Neural cell (in vitro differentiated cells): ENCODE measurements at regions not wholly inside any gene's neighbourhood (a gene's known extent, or its start where the extent isn't known, plus 50 kb on each side); places are given as distances from the start of the nearest gene placed in this dataset.

Source experiments
- H2AFZ ChIP-seq: fragments of 200-600, 300-800 bp; sonication (generic), shearing (Covaris generic); 2 replicates; pipeline ENCODE4 v1.6.0; 2014; ENCODE audit warnings: low read depth, mild to moderate bottlenecking, antibody characterized with exemption, low read length, moderate library complexity
- H3F3A ChIP-seq: fragments of 200-600 bp; shearing (Covaris generic); 2 replicates; pipeline ENCODE4 v1.6.1; 2016; ENCODE audit warnings: mild to moderate bottlenecking, moderate library complexity, mixed read lengths, antibody characterized with exemption, low read length; ENCODE audit not compliant: insufficient read depth, poor library complexity, severe bottlenecking
- H3K27ac ChIP-seq: fragments of 200-600, 300-800 bp; sonication (generic), shearing (Covaris generic); 2 replicates; pipeline ENCODE4 v1.5.1; 2014; ENCODE audit warnings: mild to moderate bottlenecking, low read length, moderate library complexity
- H3K27me3 ChIP-seq: fragments of 300-800, 200-600 bp; sonication (generic), shearing (Covaris generic); 2 replicates; pipeline ENCODE4 v1.6.0; 2014; ENCODE audit warnings: mild to moderate bottlenecking, low read depth, low read length, moderate library complexity; ENCODE audit not compliant: insufficient read depth
- H3K36me3 ChIP-seq: fragments of 300-800, 200-600 bp; sonication (generic), shearing (Covaris generic); 2 replicates; pipeline ENCODE4 v1.5.1; 2014; ENCODE audit warnings: mild to moderate bottlenecking, antibody characterized with exemption, low read length, moderate library complexity; ENCODE audit not compliant: insufficient read depth
- H3K4me2 ChIP-seq: fragments of 300-800, 200-600 bp; sonication (generic), shearing (Covaris generic); 2 replicates; pipeline ENCODE4 v1.6.0; 2014; ENCODE audit warnings: mild to moderate bottlenecking, low read length
- H3K4me3 ChIP-seq: fragments of 300-800, 200-600 bp; sonication (generic), shearing (Covaris generic); 2 replicates; pipeline ENCODE4 v1.5.1; 2014; ENCODE audit warnings: mild to moderate bottlenecking, low read length, moderate library complexity
- H3K79me2 ChIP-seq: fragments of 200-600 bp; shearing (Covaris generic); replicated peaks from 2 replicates; pipeline ENCODE4 v1.6.0; 2014; ENCODE audit warnings: mild to moderate bottlenecking, low read length, moderate library complexity; ENCODE audit not compliant: insufficient read depth
- H3K9ac ChIP-seq: fragments of 300-800, 200-600 bp; sonication (generic), shearing (Covaris generic); 2 replicates; pipeline ENCODE4 v1.6.1; 2016; ENCODE audit warnings: mild to moderate bottlenecking, low read length, mixed read lengths
- H3K9me2 ChIP-seq: fragments of 200-600 bp; shearing (Covaris generic); 2 replicates; pipeline ENCODE4 v1.6.1; 2016; ENCODE audit warnings: mild to moderate bottlenecking, low read length, mixed read lengths; ENCODE audit not compliant: insufficient read depth
- H3K9me3 ChIP-seq: fragments of 200-600, 300-800 bp; sonication (generic), shearing (Covaris generic); 2 replicates; pipeline ENCODE4 v1.6.1; 2016; ENCODE audit warnings: mild to moderate bottlenecking, mixed run types, low read length, moderate library complexity, mixed read lengths
- H4K20me1 ChIP-seq: fragments of 200-600 bp; shearing (Covaris generic); 2 replicates; pipeline ENCODE4 v1.6.1; 2016; ENCODE audit warnings: mild to moderate bottlenecking, mixed run types; ENCODE audit not compliant: insufficient read depth
- EP300 ChIP-seq: fragments of 450-650 bp; conservative IDR thresholded peaks from 2 replicates; pipeline ENCODE4 v1.6.1; 2014; ENCODE audit warnings: antibody characterized with exemption, mild to moderate bottlenecking, moderate library complexity; ENCODE audit not compliant: poor library complexity, severe bottlenecking
- EZH2 ChIP-seq: fragments of 200-600, 300-800 bp; shearing (Covaris generic), sonication (generic); IDR thresholded peaks from 2 replicates; pipeline ENCODE4 v1.6.1; 2014; ENCODE audit warnings: antibody characterized with exemption, low read length, borderline replicate concordance, mild to moderate bottlenecking; ENCODE audit not compliant: insufficient read depth, poor library complexity, severe bottlenecking
- MXI1 ChIP-seq: fragments of 450-650 bp; conservative IDR thresholded peaks from 2 replicates; pipeline ENCODE4 v1.6.1; 2014; ENCODE audit warnings: antibody characterized with exemption, mild to moderate bottlenecking; ENCODE audit not compliant: poor library complexity, severe bottlenecking
- POLR2AphosphoS5 ChIP-seq: IDR thresholded peaks from 2 replicates; pipeline ENCODE4 v1.6.1; 2012
- RAD21 ChIP-seq: fragments of 450-650 bp; conservative IDR thresholded peaks from 2 replicates; pipeline ENCODE4 v1.6.1; 2014; ENCODE audit warnings: antibody characterized with exemption, mild to moderate bottlenecking, moderate library complexity
- SMC3 ChIP-seq: fragments of 450-650 bp; conservative IDR thresholded peaks from 2 replicates; pipeline ENCODE4 v1.6.1; 2014; ENCODE audit warnings: antibody characterized with exemption, mild to moderate bottlenecking, moderate library complexity; ENCODE audit not compliant: poor library complexity
- TAF1 ChIP-seq: IDR thresholded peaks from 2 replicates; pipeline ENCODE4 v1.6.1; 2012; ENCODE audit warnings: low read depth
- TF ChIP-seq, protein P1 (sequence below): IDR thresholded peaks from 2 replicates; pipeline ENCODE4 v1.6.1; 2012; ENCODE audit warnings: borderline replicate concordance
- TF ChIP-seq, protein P2 (sequence below): fragments of 450-650 bp; IDR thresholded peaks from 2 replicates; pipeline ENCODE4 v1.5.1; 2014; ENCODE audit warnings: antibody characterized with exemption, mild to moderate bottlenecking, moderate library complexity; ENCODE audit not compliant: poor library complexity, severe bottlenecking

DNA sequence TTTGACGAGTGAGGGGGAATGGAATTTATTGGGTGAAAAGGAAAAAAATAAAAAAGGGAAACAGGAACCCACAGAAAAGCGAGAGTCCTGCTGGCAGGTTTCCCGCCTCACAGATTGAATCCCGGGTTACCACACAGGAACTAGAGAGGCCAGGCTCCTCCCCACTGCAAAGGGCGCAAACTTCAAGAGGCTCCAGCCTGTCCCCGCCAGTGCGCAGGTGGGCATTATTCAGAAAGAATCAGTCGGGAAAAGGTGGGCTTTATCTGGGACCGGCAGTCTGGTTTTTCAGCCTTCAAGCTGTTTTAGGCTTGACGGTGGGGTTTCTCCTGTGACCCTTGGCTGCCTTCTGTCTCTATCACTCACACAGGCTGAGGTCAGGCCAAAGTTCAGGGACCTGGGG, 1496.8 kb downstream of the RPA4 start:
- TF ChIP-seq SMC3 (no peak), POLR2AphosphoS5 (no peak), TAF1 (no peak), EZH2 (no peak), EP300 (no peak), MXI1 (no peak), RAD21 (no peak)
- TF ChIP-seq, protein P1, sequence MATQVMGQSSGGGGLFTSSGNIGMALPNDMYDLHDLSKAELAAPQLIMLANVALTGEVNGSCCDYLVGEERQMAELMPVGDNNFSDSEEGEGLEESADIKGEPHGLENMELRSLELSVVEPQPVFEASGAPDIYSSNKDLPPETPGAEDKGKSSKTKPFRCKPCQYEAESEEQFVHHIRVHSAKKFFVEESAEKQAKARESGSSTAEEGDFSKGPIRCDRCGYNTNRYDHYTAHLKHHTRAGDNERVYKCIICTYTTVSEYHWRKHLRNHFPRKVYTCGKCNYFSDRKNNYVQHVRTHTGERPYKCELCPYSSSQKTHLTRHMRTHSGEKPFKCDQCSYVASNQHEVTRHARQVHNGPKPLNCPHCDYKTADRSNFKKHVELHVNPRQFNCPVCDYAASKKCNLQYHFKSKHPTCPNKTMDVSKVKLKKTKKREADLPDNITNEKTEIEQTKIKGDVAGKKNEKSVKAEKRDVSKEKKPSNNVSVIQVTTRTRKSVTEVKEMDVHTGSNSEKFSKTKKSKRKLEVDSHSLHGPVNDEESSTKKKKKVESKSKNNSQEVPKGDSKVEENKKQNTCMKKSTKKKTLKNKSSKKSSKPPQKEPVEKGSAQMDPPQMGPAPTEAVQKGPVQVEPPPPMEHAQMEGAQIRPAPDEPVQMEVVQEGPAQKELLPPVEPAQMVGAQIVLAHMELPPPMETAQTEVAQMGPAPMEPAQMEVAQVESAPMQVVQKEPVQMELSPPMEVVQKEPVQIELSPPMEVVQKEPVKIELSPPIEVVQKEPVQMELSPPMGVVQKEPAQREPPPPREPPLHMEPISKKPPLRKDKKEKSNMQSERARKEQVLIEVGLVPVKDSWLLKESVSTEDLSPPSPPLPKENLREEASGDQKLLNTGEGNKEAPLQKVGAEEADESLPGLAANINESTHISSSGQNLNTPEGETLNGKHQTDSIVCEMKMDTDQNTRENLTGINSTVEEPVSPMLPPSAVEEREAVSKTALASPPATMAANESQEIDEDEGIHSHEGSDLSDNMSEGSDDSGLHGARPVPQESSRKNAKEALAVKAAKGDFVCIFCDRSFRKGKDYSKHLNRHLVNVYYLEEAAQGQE: no peak
- TF ChIP-seq, protein P2, sequence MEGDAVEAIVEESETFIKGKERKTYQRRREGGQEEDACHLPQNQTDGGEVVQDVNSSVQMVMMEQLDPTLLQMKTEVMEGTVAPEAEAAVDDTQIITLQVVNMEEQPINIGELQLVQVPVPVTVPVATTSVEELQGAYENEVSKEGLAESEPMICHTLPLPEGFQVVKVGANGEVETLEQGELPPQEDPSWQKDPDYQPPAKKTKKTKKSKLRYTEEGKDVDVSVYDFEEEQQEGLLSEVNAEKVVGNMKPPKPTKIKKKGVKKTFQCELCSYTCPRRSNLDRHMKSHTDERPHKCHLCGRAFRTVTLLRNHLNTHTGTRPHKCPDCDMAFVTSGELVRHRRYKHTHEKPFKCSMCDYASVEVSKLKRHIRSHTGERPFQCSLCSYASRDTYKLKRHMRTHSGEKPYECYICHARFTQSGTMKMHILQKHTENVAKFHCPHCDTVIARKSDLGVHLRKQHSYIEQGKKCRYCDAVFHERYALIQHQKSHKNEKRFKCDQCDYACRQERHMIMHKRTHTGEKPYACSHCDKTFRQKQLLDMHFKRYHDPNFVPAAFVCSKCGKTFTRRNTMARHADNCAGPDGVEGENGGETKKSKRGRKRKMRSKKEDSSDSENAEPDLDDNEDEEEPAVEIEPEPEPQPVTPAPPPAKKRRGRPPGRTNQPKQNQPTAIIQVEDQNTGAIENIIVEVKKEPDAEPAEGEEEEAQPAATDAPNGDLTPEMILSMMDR: no peak
- no peaks in the 10 kb centered on the region for H3K27me3 ChIP-seq
- no peak overlapping the region for H2AFZ ChIP-seq
- H3K9me2 ChIP-seq: no peaks in the 10 kb centered on the region
- H3K79me2 ChIP-seq: no peaks in the 10 kb centered on the region
- no peaks in the 10 kb centered on the region for H3K9me3 ChIP-seq
- no peaks in the 10 kb centered on the region for H3K36me3 ChIP-seq
- no peak overlapping the region for H3K4me2 ChIP-seq
- no peak overlapping the region for H3K4me3 ChIP-seq
- no peaks in the 10 kb centered on the region for H4K20me1 ChIP-seq
- no peak overlapping the region for H3K9ac ChIP-seq
- no peak overlapping the region for H3K27ac ChIP-seq
- no peaks in the 10 kb centered on the region for H3F3A ChIP-seq

DNA sequence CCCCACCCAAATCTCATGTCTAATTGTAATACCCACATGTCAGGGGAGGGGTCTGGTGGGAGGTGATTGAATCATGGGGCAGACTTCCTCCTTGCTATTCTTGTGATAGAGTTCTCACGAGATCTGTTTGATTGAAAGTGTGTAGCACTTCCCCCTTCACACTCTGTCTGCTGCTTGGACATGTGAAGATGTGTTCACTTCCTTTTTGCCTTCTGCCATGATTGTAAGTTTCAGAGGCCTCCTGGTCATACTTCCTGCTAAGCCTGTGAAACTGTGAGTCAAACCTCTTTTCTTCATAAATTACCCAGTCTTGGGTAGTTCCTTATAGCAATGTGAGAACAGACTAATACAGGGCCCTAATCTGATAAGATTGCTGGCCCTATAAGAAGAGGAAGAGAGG, 1514.8 kb downstream of the RPA4 start:
- no peak overlapping the region for H2AFZ ChIP-seq

DNA sequence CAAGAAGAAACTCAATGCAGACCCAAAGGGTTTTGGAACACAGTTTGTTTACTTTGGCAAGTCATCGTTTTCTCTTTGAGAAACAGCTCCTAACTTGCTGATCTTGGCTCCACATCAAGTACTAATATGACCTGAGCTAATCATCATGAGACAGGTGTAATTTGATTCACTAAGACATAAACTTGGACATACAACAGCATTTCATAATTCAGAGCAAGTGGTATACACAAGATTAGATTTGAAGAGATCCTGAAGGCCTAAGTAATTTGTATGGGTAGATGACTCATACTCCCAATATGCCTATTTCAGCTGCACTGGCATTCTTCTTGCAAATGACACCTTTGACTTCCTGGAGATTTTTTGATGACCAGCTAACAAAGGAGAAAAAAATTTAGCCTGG, 1521.7 kb downstream of the RPA4 start:
- Histone ChIP-seq H3K4me3 (no peak overlapping the region), H3K79me2 (no peaks in the 10 kb centered on the region), H3K27me3 (no peaks in the 10 kb centered on the region), H3K27ac (no peak overlapping the region), H3K36me3 (no peaks in the 10 kb centered on the region), H4K20me1 (no peaks in the 10 kb centered on the region), H3K9me2 (no peaks in the 10 kb centered on the region), H3K9ac (no peak overlapping the region), H3K9me3 (no peaks in the 10 kb centered on the region), H3K4me2 (no peak overlapping the region), H3F3A (no peaks in the 10 kb centered on the region), H2AFZ (no peak overlapping the region)
- TF ChIP-seq MXI1 (no peak), EP300 (no peak)
- TF ChIP-seq, protein P1: no peak

More for the DNA sequence above, 1514.8 kb downstream of the RPA4 start:
- TF ChIP-seq POLR2AphosphoS5 (no peak), TAF1 (no peak)
- no peaks in the 10 kb centered on the region for H3K9me2 ChIP-seq
- no peak overlapping the region for H3K4me3 ChIP-seq
- H3K36me3 ChIP-seq: no peaks in the 10 kb centered on the region
- H3K79me2 ChIP-seq: no peaks in the 10 kb centered on the region
- H3K9me3 ChIP-seq: no peaks in the 10 kb centered on the region
- H3K4me2 ChIP-seq: no peak overlapping the region
- H3F3A ChIP-seq: no peaks in the 10 kb centered on the region
- no peaks in the 10 kb centered on the region for H3K27me3 ChIP-seq
- H3K9ac ChIP-seq: no peak overlapping the region
- H4K20me1 ChIP-seq: no peaks in the 10 kb centered on the region
- no peak overlapping the region for H3K27ac ChIP-seq
